K562 (cell line): ENCODE measurements at regions not wholly inside any gene's neighbourhood (a gene's known extent, or its start where the extent isn't known, plus 50 kb on each side); places are given as distances from the start of the nearest gene placed in this dataset.

Experiments
- ATAC-seq: fragments of 200-7000 bp; cut with Tn5 transposase; 3 replicates; pipeline ENCODE4 v1.9.1; 2020; ENCODE audit warnings: moderate library complexity
- BruUV-seq: library from RNA; stranded (reverse); fragments of 400-500 nt; replicated peaks from 2 replicates; lab custom pipeline; 2021; lab: Mats Ljungman, UMichigan
- CTCF ChIA-PET: fragments of 300-600 bp; formaldehyde crosslinking; extraction: SDS; loops from one replicate; lab custom pipeline; 2021; ENCODE audit warnings: low intra/inter-chr PET ratio; lab: Yijun Ruan, JAX
- POLR2A ChIA-PET: fragments of 300-600, 350-650 bp; sonication (Branson Sonifier 250); formaldehyde crosslinking; extraction: SDS; loops from one replicate; lab custom pipeline; 2021; ENCODE audit warnings: antibody characterized with exemption, inconsistent platforms; lab: Yijun Ruan, JAX
- DNase-seq, 4 experiments: peaks; one replicate each; pipeline versions ENCODE4 v3.0.0 to v3.0.0-alpha.2; 2011 to 2018; ENCODE audit warnings: low spot score in 3 of 4, mixed read lengths in 3 of 4; ENCODE audit errors: extremely low read depth in 1 of 4
- FAIRE-seq: peaks from 2 replicates; lab custom pipeline; 2011; peaks lifted over from hg19 to GRCh38; lab: Jason Lieb, UNC
- H2AFZ ChIP-seq: 2 replicates; pipeline ENCODE4 v1.6.0; 2011; ENCODE audit warnings: low read depth, low read length, control low read depth, inconsistent platforms
- H3K27ac ChIP-seq: fragments of 200-600 bp; 3 replicates; pipeline ENCODE4 v1.8.0; 2011; ENCODE audit warnings: low read depth, mild to moderate bottlenecking, control low read depth, inconsistent platforms, low read length, moderate library complexity, mixed read lengths; ENCODE audit errors: extremely low read depth
- H3K27me3 ChIP-seq, 2 experiments: fragments of 300-600 bp in 1 of 2; 2 replicates in 1 of 2; 3 replicates in 1 of 2; pipeline versions ENCODE4 v1.6.0 to v1.8.0; 2011; ENCODE audit warnings: inconsistent platforms in 2 of 2, low read length in 2 of 2, mild to moderate bottlenecking in 1 of 2, mixed read lengths in 1 of 2, moderate library complexity in 1 of 2; ENCODE audit not compliant: control insufficient read depth in 2 of 2, insufficient read depth in 2 of 2
- H3K36me3 ChIP-seq: fragments of 300-600 bp; 3 replicates; pipeline ENCODE4 v1.8.0; 2011; ENCODE audit warnings: mild to moderate bottlenecking, low read length, inconsistent platforms; ENCODE audit not compliant: control insufficient read depth, insufficient read depth
- H3K4me1 ChIP-seq, 2 experiments: fragments of 200-600 bp in 1 of 2; replicated peaks in 1 of 2; 2 replicates in 1 of 2; 3 replicates in 1 of 2; pipeline versions ENCODE4 v1.5.1 to v1.8.0; 2011; ENCODE audit warnings: inconsistent platforms in 2 of 2, low read length in 2 of 2, mild to moderate bottlenecking in 1 of 2, mixed read lengths in 1 of 2, moderate library complexity in 1 of 2; ENCODE audit not compliant: control insufficient read depth in 2 of 2, insufficient read depth in 2 of 2
- H3K4me2 ChIP-seq: 2 replicates; pipeline ENCODE4 v1.6.1; 2011; ENCODE audit warnings: low read length, control low read depth, inconsistent platforms, mixed read lengths; ENCODE audit not compliant: insufficient read depth
- H3K4me3 ChIP-seq: fragments of 200-600 bp; sonication (generic), shearing (Covaris generic); 2 replicates; pipeline ENCODE4 v1.5.1; 2016; ENCODE audit warnings: control low read depth, inconsistent platforms
- H3K79me2 ChIP-seq: fragments of 200-600 bp; 3 replicates; pipeline ENCODE4 v1.8.0; 2011; ENCODE audit warnings: low read length, inconsistent platforms; ENCODE audit not compliant: control insufficient read depth, insufficient read depth
- H3K9ac ChIP-seq, 2 experiments: 2 replicates each; pipeline versions ENCODE4 v1.6.0 to v1.6.1; 2011; ENCODE audit warnings: low read depth in 2 of 2, low read length in 2 of 2, control low read depth in 1 of 2, inconsistent platforms in 1 of 2, mild to moderate bottlenecking in 1 of 2, mixed read lengths in 1 of 2; ENCODE audit not compliant: insufficient read depth in 1 of 2
- H3K9me1 ChIP-seq: one replicate; pipeline ENCODE4 v1.6.0; 2011; ENCODE audit warnings: inconsistent platforms, mild to moderate bottlenecking, low read length, moderate library complexity; ENCODE audit not compliant: control insufficient read depth, insufficient read depth
- H3K9me3 ChIP-seq: replicated peaks from 2 replicates; pipeline ENCODE4 v1.5.1; 2011; ENCODE audit warnings: low read depth, low read length, inconsistent platforms; ENCODE audit not compliant: control insufficient read depth, insufficient read depth
- H4K20me1 ChIP-seq: replicated peaks from 2 replicates; pipeline ENCODE4 v1.6.1; 2011; ENCODE audit warnings: low read length, inconsistent platforms, mixed read lengths; ENCODE audit not compliant: control insufficient read depth, insufficient read depth
- C11orf30 ChIP-seq: fragments of 450-650 bp; IDR thresholded peaks from 2 replicates; pipeline ENCODE4 v1.6.1; 2016; ENCODE audit warnings: low read depth, mild to moderate bottlenecking
- CBX3 ChIP-seq, 2 experiments: IDR thresholded peaks; 1 replicate in 1 of 2; 2 replicates in 1 of 2; pipeline ENCODE4 v1.6.1; 2012; ENCODE audit warnings: inconsistent platforms in 2 of 2, low read length in 2 of 2, borderline replicate concordance in 1 of 2, control low read depth in 1 of 2
- KLF6 ChIP-seq: fragments of 250-450 bp; sonication (Bioruptor Pico); IDR thresholded peaks from 2 replicates; pipeline ENCODE4 v1.4.0; 2020; ENCODE audit warnings: mild to moderate bottlenecking, moderate library complexity, borderline replicate concordance
- SIX5 ChIP-seq, 2 experiments: IDR thresholded peaks; 2 replicates each; pipeline ENCODE4 v1.6.1; 2011; ENCODE audit warnings: low read length in 2 of 2, borderline replicate concordance in 1 of 2, low read depth in 1 of 2, mild to moderate bottlenecking in 1 of 2, moderate library complexity in 1 of 2; ENCODE audit not compliant: insufficient read depth in 1 of 2
- SNIP1 ChIP-seq: fragments of 450-650 bp; IDR thresholded peaks from 2 replicates; pipeline ENCODE4 v1.7.1; 2017; ENCODE audit warnings: low read depth, mild to moderate bottlenecking
- YBX1 ChIP-seq: fragments of 450-650 bp; IDR thresholded peaks from 2 replicates; pipeline ENCODE4 v1.7.1; 2016; ENCODE audit warnings: mild to moderate bottlenecking
- ZBTB26 ChIP-seq: fragments of 450-650 bp; formaldehyde crosslinking; IDR thresholded peaks from 2 replicates; pipeline ENCODE4 v1.4.0; 2022; ENCODE audit warnings: missing genetic modification characterization
- ZBTB5 ChIP-seq: fragments of 450-650 bp; IDR thresholded peaks from 2 replicates; pipeline ENCODE4 v1.6.1; 2017; ENCODE audit warnings: antibody characterized with exemption
- ZNF217 ChIP-seq: sonication (generic); formaldehyde crosslinking; IDR thresholded peaks from 2 replicates; pipeline ENCODE4 v1.8.0; 2022; ENCODE audit warnings: mild to moderate bottlenecking, missing genetic modification reagents
- ZNF830 ChIP-seq: fragments of 250-450 bp; sonication (Bioruptor Pico); IDR thresholded peaks from 2 replicates; pipeline ENCODE4 v1.5.0; 2021; ENCODE audit warnings: mild to moderate bottlenecking
- WGBS: fragments of 100-300 bp; shearing (Covaris generic); methylation state at CpG from one replicate; pipeline ENCODE4 v1.1.6; 2016; ENCODE audit warnings: low coverage, mixed read lengths; ENCODE audit not compliant: insufficient coverage; ENCODE audit errors: missing lambda C conversion rate; 5-methylcytosine and 5-hydroxymethylcytosine counted together
- in situ Hi-C: fragments of 300-500 bp; cut with MboI; formaldehyde crosslinking; loops from 4 replicates; pipeline ENCODE4 v1.15.0; 2018; ENCODE audit warnings: inconsistent platforms, mixed read lengths
- intact Hi-C: fragments of 100-400 bp; cut with micrococcal nuclease; formaldehyde crosslinking; loops from 2 replicates; pipeline ENCODE4 v1.14.2; 2022

- DNase-seq (no peak), ATAC-seq (no peak), FAIRE-seq (no peak)
- H3K4me2 ChIP-seq = no peak overlapping the region
- POLR2A ChIA-PET = no interaction called here
- H3K27me3 ChIP-seq = no peaks in the 10 kb centered on the region
- no peak overlapping the region for H3K9ac ChIP-seq
- no peaks in the 10 kb centered on the region for H3K9me3 ChIP-seq
- no peaks in the 10 kb centered on the region for H3K9me1 ChIP-seq
- CTCF ChIA-PET = no interaction called here
- H3K4me3 ChIP-seq = no peak overlapping the region
- H3K36me3 ChIP-seq = no peaks in the 10 kb centered on the region
- H3K27ac ChIP-seq = no peak overlapping the region
- BruUV-seq = no TSS peak
- H3K79me2 ChIP-seq = no peaks in the 10 kb centered on the region
- in situ Hi-C loops = no loop called here
- H4K20me1 ChIP-seq = no peaks in the 10 kb centered on the region
- no peak overlapping the region for H2AFZ ChIP-seq
- H3K4me1 ChIP-seq = no peaks in the 10 kb centered on the region
- under 1% methylated on average over 7 of the region's 7 CpGs for WGBS
- TF ChIP-seq SIX5 (IDR thresholded peaks at IDR 0.05; ENCODE audit: borderline replicate concordance in 1 of 2, insufficient read depth in 1 of 2, low read depth in 1 of 2, low read length in 2 of 2) (no peak), CBX3 (IDR thresholded peaks at IDR 0.05; ENCODE audit: borderline replicate concordance in 1 of 2, low read length in 2 of 2) (peak in 1 of 2 experiments; percentile 10; a peak in 1 of 3 replicates)
- intact Hi-C loops = no loop called here
Measured at GRCh38 chr7:136526408-136527105, 341.9 kb upstream of the CHRM2 start.

- H3K27me3 ChIP-seq = no peaks in the 10 kb centered on the region
- H3K4me1 ChIP-seq = no peaks in the 10 kb centered on the region
- H2AFZ ChIP-seq = no peak overlapping the region
- no peaks in the 10 kb centered on the region for H4K20me1 ChIP-seq
- FAIRE-seq = no peak
- ChIA-PET CTCF (no interaction called here), POLR2A (interaction anchor here (0.7 kb wide), 1 partner anchor 53 kb away, joined by 4 read pairs; no protein-coding TSS in a partner anchor)
- H3K79me2 ChIP-seq = no peaks in the 10 kb centered on the region
- in situ Hi-C loops (no loop called here), intact Hi-C loops (no loop called here)
- no peak overlapping the region for H3K4me2 ChIP-seq
- no peak for ATAC-seq
- no peaks in the 10 kb centered on the region for H3K36me3 ChIP-seq
- no peaks in the 10 kb centered on the region for H3K9me3 ChIP-seq
- no peak overlapping the region for H3K9ac ChIP-seq
- no peak for DNase-seq
- H3K9me1 ChIP-seq = no peaks in the 10 kb centered on the region
- WGBS = 3% methylated on average over 3 of the region's 3 CpGs
- no peak overlapping the region for H3K27ac ChIP-seq
- H3K4me3 ChIP-seq = no peak overlapping the region
- no TSS peak for BruUV-seq
- TF ChIP-seq ZBTB26 (no peak), KLF6 (CRISPR knock-in tag) (no peak), ZNF830 (CRISPR knock-in tag) (no peak), ZNF217 (CRISPR knock-in tag) (no peak), YBX1 (no peak), ZBTB5 (no peak), C11orf30 (no peak), SNIP1 (no peak)
Measured at GRCh38 chr7:136523571-136523970, 344.9 kb upstream of the CHRM2 start.
